HG02852 (cell line): ENCODE measurements at regions not wholly inside any gene's neighbourhood (a gene's known extent, or its start where the extent isn't known, plus 50 kb on each side); places are given as distances from the start of the nearest gene placed in this dataset.

Experiments used
- ATAC-seq: cut with Tn5 transposase; IDR thresholded peaks from one replicate; pipeline ENCODE4 v1.9.1; 2021; ENCODE audit warnings: mild to moderate bottlenecking, moderate library complexity; ENCODE audit not compliant: unreplicated experiment

DNA sequence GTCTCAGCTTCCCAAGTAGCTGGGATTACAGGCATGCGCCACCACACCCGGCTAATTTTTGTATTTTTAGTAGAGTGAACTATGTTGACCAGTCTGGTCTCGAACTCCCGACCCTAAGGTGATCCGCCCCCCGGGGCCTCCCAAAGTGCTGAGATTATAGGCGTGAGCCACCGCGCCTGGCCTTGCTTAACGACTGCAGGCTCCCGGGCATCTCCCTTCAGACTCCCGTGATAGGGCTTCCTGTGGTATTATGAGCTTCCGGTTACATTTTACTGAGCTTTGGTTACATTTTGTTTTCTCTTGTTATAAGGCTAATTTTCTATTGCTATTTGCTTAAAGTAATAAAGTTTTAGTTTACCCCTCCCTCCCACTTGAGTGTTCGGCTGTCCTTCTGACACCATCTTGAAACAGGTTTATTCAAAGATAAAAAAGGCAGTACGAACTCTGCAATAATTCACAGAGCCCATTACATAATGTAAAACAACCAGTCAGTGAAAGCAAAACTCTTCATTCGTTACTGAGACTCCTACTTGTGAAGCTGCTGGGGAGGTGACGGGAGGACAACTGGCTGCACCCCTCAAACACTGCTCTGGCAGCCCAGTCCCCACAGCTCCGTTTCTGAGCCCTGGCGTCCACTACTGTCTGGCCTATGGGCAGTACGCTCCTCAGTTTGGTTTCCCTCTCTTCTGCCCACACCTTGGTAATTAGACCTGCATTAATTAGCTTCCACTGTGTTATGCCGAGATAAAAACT lies 795.7 kb upstream of the SLIT2 start:
- no peak for ATAC-seq

DNA sequence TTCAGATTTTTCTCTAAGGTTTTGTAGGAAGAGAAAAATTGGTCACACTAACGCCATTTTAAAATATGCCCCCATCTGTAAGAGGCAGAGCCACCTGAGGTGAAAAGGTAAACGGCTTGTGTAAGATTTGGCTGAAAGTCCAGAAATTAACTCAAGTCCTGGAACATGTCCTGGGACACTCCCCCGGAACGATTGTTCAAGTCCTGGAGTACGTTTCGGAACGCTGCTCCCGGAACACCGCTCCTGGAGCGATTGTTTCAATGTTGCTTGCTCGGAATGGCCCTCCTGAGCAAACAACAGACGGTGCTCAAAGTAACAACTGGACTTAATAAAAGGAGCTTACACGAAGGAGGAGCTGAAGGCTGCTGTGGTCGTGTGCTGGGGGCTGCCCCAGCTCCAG lies 796.5 kb upstream of the SLIT2 start:
- no peak for ATAC-seq

DNA sequence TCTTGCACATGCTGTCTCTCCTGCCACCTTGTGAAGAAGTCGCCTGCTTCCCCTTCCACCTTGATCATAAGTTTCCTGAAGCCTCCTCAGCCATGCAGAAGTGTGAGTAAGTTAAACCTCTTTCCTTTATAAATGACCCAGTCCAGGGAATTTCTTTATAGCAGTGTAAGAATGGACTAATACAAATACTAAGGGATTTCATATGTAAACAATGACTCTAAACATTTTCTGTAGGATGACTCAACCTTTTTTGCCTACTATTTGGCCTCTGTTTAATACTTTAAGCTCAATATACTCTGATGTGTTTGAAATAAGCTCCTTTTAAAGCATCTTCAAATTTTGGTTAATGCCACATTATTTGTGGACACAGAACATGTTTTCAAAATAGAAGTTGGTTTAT lies 813.5 kb upstream of the SLIT2 start:
- ATAC-seq = no peak

DNA sequence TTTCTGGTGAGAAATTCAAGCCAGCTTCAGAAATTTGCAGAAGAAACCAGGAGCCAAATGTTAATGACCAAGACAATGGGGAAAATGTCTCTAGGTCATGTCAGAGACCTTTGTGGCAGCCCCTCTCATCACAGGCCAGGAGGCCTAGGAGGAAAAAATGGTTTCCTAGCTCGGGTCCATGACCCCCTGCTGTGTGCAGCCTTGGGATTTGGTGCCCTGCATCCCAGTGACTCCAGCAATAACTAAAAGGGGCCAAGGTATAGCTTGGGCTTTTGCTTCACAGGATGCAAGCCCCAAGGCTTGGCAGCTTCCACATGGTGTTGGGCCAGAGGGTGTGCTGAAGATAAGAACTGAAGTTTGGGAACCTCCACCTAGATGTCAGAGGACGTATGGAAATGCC lies 814.7 kb upstream of the SLIT2 start:
- no peak for ATAC-seq

DNA sequence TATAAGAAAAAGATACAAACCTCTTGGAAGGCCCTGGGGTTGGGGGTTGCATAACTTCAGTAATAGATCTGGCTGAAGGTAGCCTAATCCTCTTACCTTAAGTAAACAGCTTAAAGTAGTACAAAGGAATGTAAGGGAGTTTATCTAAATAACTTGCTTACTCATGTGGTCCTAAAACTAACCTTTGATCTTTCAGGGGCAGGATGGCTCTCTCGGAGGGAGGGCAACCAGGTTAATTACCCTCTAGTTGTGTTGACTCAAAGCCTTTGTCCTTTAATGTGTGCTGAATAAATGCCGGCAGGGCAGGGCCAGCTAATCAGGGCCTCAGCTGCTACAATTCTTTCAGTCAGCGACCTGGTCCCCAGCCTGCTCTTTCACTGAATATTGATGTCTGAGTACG lies 822.0 kb upstream of the SLIT2 start:
- ATAC-seq = no peak

DNA sequence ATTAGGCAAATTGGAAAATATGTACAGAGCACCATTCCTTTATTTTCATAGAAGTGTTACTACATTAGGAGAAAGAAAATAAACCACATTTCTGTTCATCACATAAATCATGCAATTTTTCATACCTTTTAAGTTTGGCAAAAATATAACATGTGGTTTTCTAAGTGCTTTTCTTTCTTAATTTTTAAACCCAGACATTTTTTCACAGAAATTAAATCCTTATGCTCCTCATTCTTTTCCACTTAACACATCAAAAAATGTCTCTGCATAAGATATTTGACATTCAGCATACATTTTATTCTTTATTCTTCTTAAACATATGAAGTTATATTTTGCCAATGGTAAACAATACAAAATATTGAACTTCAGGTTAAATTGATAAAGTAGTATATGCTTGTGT lies 826.6 kb upstream of the SLIT2 start:
- ATAC-seq = no peak

DNA sequence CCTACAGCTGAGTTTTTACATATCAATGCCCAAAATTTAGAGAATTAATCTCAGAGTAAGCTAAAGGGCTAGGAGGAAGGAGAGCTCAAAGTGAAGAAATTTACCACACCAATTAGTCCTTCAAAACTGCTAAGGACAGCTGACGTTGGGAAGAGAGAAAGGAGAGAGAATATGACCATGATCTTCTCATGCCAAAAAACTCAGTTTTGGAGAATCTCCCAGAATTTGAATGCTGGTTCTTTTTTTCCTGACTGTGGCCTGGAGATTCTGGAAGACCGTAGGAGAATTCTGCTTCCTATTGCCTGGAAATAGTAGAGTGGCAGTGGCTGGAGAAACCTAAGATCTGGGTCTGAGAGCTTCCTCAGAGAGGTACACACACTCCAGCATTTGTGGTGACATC lies 834.4 kb upstream of the SLIT2 start:
- ATAC-seq = no peak

DNA sequence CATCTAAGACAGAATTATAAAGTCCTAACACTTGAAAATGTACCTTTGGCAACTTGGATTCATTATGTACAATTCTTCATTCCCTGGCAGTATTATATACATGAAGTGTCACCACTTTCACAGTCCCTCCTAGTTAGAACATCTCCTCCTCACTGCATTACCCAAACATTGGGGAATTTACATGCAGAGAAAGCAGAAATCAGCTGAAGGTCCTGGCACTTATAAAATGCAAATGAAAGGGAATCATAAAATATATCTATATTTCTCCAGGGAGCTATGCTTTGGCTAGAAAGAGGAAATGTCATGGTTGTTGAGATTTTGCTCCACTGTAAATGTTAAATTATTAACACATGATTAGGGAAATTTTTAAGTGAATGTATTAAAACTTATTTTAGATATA lies 835.6 kb upstream of the SLIT2 start:
- ATAC-seq = no peak

DNA sequence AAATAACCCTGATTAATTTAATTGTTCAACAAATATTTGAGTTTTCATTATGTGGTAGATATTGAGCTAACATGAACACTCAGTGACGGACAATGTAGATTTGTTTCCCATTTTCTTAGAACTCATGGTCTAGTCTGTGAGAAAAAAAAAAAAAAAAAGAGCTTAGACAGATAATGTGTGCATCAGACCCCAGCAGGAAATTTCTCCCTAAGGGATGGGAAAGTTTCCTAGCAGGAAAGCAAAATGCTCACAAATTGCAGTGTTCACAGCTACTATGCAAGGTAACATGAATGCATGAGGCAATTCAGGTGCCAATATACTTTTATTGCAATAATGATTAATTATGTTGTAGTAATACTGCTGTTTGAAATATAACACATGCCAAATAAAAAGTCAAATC lies 843.2 kb upstream of the SLIT2 start:
- ATAC-seq = no peak

DNA sequence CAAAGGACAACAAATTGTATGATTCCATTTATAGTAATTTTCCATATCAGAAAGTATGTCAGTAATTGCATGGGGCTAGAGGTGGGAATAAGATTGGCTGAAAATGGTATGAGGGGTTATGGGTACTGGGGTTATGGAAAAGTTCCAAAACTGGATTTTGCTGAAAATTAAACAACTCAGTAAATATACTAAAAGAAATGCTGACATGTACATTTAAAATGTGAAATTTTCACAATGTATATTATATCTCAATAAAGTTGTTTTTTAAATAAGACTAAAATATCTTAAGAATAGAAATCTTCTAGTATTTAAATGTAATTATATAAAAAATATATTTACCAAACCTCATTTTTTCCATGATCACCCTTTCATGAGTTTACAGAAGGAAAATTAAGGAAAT lies 844.9 kb upstream of the SLIT2 start:
- ATAC-seq = no peak

DNA sequence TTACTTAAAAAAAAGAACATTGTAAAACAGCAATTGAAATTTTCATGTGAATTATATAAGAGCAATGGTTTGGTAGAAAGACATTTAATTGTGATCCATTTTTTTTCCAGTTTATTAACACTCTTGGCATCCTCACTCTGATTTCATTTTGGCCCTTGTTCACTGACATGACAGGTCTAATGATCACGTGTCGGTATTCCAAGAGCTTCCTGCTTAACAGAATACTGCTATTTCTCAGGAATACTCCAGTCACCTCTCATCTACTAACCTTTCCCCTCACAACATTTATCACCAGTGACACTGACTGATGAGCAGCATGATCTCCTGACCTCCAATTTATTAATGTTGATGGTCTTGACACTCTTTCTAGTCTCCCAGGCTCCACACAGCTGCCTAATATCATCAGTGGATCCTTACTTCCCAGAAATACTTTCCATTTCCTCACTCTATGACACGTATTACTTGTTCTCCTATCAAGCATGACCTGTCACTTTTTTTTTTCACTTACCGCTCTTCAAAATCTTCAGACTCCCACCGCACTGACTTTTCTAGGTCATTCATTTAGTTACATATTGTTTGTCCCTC lies 847.8 kb upstream of the SLIT2 start:
- no peak for ATAC-seq

DNA sequence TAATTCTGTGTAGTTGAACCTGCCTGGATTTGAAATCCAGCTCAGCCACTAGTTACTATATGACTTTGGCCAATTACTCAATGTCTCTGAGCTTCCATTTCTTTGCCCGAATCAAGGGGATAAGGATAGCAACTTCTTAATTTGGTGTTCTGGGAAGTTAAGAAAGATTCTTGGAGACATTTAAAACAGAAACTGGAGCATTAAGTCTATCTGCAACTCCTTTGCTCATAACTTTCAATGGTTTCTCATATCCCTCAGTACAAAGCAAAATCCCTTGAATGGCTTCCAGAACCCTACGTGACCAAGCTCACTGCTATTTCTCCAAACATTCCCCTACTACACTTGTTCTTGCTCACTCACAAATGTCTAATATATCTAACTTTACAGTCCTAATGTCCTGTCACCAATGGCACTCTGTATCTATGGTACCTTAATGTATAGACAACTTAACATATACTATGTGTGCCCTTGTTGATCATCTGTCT lies 849.1 kb upstream of the SLIT2 start:
- ATAC-seq = no peak

DNA sequence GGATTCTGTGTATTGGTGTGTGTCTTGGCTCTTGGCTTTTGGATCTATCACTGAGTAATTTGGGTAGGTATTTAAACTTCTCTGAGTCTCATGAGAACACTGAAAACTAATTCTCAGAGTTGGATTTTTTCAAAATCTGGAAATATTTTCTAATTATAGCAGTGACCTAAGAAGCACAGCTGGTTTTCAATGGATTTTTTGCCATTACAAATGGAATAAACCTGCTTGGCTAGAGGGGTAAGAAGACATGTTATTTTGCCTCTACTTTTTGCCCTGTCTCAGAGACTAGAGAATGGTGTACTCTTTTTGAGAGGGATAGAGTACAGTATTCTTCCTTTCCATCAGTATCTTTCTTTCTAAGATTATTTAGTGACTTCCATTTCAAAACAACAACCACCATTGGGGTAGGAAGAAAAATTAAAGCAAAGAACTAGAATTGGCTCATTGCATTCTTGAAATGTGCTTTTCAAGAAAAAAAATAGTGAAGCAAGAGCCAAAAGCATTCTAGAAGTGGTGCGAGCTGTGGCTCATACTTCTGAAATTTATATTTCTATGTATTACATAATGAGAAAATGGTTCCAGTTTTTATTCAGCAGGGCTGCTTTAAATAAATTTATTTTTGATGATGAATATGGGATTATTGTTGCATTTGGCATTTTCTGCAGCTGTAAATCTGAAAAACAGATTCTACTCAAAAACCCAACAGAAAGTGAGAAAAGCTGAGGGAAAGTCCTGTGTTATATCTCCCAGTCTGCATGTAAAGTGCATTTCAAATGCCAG lies 850.2 kb upstream of the SLIT2 start:
- no peak for ATAC-seq

DNA sequence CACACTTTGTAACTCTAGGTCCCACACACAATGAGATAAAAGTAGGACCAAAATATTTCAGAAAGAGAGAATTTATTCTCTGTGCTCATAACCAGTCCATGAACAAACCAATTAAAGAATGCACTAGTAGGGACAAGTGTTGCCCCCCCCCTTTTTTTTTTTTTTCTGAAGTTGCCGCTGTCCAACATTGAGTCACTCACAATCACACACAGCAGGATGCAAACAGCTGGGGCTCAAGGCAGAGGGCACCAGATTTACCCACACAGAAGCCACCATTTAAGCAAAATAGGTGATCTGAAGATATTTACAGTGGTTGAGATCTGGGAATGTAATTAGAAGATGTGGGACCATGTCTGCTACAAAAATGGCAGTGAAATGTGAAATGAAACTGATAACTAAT lies 850.9 kb upstream of the SLIT2 start:
- ATAC-seq = no peak

DNA sequence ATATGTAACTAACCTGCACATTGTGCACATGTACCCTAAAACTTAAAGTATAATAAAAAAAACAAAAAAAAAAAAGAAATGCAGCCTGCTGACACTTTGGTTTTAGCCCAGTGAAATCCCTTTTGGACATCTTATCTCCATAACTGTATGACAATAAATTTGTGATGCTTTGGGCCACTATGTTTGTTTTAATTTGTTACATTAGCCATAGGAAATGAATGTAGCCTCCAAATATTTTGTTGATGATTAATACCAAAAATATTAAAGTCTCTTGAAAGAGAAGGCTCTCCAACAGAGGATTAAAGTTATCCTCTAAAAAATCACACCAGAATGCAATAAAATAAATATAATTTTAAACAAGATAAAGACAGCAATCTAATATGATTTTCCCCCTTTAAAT lies 852.7 kb upstream of the SLIT2 start:
- ATAC-seq = no peak

DNA sequence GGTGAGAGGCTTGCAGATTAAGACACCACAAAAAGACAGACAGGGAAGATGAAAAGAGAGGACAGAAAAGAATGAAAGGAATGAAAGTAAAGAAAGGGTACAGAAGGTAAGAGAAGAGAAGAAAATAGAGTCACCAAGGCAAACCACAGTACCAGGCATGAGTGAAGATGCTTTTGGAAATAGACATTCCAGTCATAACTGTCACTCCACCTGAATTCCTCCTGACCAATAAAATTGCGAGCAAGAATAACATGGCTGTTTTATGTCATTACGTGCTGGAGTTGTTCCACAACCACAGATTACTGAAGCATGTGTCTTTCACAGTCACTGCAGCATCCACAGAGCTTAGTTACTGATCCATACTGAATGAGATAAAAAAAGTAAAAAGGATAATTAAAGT lies 864.9 kb upstream of the SLIT2 start:
- ATAC-seq = no peak

DNA sequence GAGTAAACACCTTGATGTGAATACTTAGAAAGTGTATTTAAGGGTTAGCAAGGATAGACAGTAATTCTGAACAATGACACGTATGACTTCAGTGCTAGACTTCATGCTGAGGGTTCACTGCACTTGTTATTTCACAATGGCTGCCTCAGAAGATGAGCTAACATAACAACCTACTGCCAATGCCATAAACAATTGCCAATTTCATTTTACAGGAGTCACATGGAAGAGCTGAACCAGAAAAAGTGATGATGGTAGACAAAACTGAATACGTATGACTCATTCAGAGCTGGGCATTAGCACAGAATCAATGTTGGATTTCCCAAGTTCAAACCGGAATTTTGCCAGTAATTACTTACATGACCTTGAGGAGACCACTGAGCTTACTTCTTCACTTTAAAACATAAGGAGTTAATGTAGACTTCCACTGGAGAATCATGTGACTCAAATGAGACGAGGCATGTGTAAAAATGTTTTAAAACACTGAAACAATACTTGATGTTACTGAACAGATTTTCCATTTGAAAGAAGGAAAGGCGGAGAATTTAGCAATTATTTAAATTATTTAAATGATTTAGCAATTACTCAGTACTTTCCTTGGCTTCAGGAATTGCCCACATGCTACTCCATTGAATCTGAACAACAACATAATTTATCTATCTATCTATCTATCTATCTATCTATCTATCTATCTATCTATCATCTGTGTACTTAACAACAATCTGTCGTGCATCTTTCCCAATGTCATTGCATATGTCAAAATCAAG lies 868.5 kb upstream of the SLIT2 start:
- no peak for ATAC-seq

DNA sequence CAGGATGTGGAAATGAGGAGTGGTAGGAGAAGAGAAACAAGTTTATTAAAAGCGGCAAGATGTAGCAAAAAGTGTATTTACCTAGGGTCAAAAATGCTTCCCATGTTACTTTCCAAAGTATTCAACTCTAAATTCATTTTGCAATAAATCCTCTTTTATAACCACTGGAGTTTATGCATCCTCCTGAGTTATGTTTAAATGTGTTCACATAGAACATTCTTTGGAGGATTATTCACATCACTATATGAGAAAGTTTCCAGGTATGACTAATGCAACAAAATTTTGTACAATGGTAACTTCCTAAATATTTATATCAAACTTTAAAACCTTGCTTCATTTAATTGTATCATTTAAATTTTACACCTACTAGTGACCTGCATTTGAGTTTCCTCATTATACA lies 870.6 kb upstream of the SLIT2 start:
- no peak for ATAC-seq

DNA sequence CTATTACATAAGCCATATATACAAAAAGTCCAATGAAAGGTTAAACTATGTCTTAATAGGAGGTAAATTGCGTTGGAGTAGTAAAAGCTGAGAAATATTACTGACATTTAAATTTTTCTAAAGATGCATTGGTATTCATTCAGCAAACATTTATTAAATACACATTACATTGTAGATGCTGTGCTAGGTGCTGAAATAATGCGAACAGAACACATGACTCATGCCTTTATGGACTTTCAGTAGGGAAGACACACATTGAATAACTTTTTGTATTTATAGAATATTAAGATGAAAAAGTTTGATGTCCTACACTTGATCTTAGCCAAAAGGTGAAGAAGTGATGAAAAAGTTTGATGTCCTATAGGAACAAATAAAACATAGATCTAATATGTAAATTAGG lies 871.1 kb upstream of the SLIT2 start:
- ATAC-seq = no peak

DNA sequence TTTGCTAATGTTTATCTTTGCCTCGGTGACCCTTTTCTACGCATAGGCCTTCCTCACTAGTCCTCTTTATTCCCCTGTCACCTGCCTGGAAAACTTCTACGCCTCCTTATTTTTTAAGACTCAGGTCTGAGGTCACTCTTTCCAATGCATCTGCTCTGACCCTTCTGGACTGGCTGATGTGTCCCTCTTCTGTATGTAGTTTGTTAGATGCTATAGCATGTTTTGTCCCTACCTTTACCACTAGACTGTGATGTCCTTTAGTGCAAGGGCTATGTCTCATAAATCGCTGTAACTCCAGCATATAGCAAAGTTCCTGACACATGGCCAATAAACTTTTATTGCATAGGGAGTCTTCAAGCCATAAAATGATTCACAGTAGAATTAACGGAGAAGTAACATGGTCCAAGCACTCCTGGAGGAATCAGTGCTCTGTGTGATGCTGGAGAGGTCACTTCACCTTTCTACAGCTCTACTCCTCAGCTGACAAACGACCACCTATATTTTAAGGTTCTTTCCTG lies 872.5 kb upstream of the SLIT2 start:
- ATAC-seq = no peak

DNA sequence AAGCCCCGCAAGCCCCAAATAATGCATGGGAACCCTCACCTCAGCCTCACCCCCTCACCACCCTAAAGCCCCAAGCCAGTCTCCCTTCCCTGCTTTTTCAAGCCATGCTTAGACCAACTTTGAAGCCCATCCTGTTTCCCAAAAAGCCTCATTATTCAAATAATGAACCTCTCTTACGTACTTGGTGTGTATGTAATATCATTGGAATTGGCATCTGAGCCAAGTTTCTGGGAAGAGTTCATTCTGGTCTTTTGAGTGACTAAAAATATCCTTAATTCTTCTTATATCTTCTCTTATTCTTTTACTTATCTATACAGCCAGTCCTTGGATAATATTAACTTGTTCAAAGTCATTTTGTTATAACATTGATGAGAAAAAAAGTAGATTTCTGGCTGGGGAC lies 875.8 kb upstream of the SLIT2 start:
- no peak for ATAC-seq
